HG03460 (cell line): ENCODE measurements at regions not wholly inside any gene's neighbourhood (a gene's known extent, or its start where the extent isn't known, plus 50 kb on each side); places are given as distances from the start of the nearest gene placed in this dataset.

Experiments
- ATAC-seq: cut with Tn5 transposase; IDR thresholded peaks from one replicate; pipeline ENCODE4 v1.9.1; 2021; ENCODE audit not compliant: unreplicated experiment

DNA sequence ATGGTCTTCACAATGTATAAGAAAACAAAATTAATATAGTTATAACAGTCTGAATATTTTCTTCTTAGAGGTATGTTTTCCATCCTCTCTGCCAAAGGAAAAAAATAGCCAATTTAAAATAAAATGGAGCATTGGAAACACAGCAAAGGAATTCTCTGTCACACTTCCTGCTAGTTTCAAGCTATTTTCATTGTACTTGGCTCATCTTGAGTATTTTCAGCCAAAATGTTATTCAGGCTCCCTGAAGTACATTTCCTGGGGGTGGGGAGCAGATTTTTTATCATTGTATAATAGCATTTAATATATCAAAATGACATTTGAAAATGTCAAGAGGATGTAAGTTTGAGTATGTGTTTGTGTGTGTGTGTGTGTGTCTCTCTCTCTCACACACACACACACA lies 463.6 kb upstream of the REG3G start:
- no peak for ATAC-seq

DNA sequence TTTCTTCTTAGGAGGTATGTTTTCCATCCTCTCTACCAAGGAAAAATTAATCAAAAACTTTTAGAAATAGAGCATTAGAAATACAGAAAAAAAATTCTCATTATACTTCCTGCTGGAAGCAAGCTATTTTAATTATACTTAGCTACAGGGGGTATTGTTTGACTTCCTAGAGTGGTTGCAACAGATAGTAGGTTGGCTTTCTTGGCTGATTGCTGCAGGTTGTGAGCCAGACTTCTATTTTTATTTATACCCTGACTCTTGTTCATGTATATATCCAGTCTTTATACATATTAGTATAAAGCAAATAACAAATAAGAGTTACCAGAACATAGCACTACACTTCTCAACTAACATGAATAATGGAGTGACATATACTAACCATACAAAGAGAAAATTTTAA lies 460.8 kb upstream of the REG3G start:
- ATAC-seq: no peak

- ATAC-seq: no peak
Measured at GRCh38 chr2:78568782-78569373, 456.6 kb upstream of the REG3G start.

- ATAC-seq: no peak
Measured at GRCh38 chr2:78576409-78576808, 449.1 kb upstream of the REG3G start.

- ATAC-seq: no peak
Measured at GRCh38 chr2:78585871-78586270, 439.6 kb upstream of the REG3G start.

DNA sequence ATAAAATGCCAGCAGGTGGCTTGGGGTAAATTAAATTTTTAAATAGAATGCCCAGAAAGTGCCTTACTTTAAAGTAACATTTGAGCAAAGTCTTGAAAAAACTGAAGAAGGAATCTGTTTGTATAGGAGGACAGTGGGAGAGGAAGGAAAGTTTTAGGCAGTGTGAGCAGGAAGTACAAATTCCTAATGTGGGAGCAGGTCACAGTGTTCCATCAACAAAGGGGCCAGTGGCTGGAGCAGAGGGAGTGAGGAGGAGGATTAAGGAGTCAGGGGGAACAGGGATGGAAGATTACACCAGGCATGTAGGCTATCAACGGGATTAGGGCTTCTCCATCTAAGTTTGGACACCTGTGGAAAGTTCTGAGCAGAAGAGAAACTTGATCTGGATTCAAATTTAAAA lies 439.2 kb upstream of the REG3G start:
- ATAC-seq: no peak

DNA sequence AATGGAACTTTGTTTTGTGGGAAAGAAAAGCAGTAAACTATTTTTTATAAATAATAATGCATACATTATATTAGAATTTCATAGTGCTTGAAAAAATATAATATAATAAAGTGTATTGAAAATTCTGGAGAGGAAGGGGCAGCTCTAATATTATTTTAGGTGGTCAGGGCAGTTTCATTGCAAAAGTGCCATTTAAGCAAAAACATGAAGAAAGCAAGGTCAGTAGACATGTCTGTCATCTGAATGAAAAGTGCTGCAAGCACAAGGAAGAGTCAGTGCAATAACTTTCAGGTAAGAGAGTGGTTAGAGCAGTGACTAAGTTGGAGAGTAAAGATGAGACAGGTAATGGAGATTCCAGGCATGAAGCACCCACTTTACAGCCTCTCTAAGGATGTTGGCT lies 435.6 kb upstream of the REG3G start:
- ATAC-seq: no peak

GRCh38 chr2:78592491-78592890 lies 433.0 kb upstream of the REG3G start:
- ATAC-seq: no peak

DNA sequence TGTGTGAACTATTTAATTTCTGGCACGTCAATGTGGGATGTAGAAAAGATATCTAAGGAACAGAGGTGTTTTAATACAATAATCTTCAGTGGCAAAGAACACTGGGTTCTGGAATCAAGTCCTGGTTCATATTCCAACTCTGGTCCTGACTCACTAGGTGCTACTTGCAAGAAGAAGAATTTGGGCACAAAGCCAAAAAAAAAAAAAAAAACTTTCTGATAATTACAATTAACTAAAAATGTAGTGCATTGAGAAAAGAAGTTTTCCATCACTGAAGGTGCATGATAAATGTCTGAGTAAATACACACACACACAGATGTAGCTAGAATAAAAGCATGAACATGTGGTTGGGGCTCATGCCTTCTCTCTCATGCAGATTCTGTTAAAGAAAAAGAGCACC lies 424.4 kb upstream of the REG3G start:
- no peak for ATAC-seq

GRCh38 chr2:78602862-78603261 lies 422.6 kb upstream of the REG3G start:
- ATAC-seq: no peak

DNA sequence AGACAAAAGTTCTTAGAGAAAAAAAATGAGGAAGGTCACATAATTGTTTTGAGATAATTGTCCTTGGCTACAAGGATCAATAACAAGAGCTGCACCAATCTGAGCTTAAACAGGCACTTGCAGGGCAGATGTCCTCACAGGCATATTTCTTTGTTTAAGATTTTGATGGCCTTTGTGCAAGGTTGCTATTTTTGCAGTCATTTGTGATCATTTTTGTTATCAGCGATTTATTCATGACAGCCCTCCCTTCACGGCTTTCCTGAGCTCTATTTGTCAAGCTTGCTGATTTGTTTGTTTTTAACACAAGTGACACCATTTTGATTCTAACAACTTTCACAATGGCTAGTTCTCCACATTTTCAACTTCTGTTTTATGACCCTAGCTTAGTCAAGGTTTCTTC lies 418.6 kb upstream of the REG3G start:
- ATAC-seq: no peak

DNA sequence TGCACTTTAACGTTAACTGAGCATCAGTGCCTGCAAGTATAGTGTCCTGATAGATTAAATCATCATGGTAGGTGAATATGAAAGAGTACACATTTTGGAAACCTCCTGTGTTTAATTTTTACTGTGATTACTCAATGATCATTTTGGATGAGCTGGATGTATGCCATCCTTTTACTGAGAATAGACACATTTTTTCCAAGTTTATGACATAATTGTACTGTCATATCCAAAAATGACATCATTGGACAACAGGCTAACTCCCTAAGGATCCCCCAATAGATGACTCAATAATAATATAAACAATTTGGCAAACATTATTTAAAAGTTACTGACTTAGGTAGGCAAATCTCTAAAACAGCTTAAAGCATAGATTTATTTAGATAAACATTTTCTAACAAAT lies 410.8 kb upstream of the REG3G start:
- ATAC-seq: no peak

DNA sequence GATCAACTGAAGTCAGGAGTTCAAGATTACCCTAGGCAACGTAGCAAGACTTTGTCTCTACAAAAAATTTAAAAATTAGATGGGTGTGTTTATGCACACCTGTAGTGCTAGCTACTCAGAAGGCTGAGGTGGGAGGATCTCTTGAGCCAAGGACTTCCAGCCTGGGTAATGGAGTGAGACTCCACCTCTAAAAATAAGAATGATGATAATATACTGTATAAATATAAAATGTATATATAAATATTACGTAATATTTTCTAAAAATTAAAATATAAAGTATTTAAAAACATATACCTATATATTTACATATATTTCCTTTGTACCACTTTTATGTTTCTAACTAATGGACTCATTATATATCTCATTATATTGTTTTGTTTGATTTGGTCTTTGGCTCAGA lies 409.5 kb upstream of the REG3G start:
- no peak for ATAC-seq

DNA sequence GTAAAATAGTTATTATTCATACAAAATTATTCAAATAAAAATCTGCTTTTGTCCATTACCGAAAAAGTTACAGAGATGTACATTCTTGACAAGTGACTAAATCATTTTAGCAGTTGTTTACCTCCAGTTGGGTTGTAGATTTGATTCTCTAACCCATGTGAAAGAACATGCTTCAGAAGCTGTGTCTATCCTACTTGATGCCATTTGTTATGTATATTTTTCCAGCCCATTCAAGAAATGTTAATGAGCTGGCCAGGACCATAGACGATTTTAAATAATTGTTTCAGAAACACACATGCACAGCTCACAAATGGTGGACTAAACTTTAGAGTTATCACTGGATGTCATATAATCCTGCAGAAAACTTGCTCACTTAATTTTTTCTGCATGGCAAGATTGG lies 391.1 kb upstream of the REG3G start:
- ATAC-seq: no peak

DNA sequence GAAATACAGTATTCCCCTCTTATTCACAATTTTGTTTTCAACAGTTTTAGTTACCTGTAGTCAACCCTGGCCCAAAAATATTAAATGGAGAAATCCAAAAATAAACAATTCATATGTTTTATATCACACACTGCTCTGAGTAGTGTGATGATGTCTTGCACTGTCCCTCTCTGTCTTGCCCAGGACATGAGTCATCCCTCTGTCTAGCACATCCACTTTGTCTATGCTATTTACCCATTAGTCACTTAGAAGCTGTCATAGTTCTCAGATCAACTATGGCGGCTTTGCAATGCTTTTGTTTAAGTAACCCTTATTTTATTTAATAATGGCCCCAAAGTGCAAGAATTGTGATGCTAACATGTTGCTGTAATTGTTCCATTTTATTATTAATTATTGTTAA lies 380.6 kb upstream of the REG3G start:
- ATAC-seq: no peak

DNA sequence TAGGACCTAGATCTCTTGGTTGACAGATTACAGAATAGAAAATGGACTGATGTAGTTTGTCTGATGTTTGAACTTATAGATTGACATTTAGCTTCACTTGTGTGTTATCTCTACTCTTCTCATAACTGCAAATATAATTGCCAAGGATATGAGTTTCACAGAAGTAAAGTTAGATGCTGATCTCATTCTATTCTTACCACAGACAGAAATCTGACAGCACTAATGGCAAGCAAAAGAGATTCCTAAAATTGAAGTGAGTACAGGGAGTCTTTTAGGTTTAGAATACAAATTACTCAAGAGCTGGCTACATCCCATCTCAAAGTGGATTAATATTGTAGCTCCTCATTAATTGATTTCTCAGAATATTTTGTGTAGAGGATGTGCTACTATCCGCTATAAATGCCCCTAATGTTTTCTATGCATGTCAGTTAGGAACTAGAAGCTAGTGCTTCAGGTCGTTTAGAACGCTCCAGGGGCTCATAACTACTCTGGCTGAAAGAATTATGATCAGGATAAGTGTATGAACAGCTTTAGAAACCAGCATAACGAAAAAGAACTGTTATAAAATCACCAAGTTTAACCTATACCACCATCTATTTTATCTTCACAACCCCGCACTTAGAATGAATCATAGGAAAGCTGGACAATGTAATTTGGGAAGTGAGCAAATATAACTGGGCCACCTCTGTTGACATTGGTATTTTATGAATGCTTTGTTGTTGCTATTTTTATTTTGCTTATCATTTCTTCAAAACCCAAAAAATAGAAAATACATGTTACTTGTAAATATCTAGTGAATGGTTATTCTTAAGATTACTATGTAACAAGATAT lies 378.8 kb upstream of the REG3G start:
- no peak for ATAC-seq

DNA sequence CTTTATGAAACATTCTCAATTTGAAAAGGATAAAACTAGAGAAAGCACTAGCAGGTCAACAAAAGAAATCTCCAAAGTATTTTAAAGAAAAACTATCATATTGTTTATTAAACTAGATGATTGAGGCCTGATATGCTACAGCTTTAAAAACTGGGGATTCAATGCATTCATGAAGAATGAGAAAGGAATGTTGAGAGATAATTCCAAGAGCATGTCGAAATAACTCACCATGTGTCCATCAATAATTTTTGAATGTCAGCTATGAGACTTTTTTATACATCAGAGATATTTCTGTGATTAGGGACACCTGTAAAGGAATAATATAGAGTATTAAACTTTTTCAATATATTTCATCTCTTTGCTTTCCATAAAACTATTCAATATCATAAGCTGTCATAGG lies 376.9 kb upstream of the REG3G start:
- no peak for ATAC-seq

GRCh38 chr2:78654941-78655340 lies 370.6 kb upstream of the REG3G start:
- ATAC-seq: no peak

DNA sequence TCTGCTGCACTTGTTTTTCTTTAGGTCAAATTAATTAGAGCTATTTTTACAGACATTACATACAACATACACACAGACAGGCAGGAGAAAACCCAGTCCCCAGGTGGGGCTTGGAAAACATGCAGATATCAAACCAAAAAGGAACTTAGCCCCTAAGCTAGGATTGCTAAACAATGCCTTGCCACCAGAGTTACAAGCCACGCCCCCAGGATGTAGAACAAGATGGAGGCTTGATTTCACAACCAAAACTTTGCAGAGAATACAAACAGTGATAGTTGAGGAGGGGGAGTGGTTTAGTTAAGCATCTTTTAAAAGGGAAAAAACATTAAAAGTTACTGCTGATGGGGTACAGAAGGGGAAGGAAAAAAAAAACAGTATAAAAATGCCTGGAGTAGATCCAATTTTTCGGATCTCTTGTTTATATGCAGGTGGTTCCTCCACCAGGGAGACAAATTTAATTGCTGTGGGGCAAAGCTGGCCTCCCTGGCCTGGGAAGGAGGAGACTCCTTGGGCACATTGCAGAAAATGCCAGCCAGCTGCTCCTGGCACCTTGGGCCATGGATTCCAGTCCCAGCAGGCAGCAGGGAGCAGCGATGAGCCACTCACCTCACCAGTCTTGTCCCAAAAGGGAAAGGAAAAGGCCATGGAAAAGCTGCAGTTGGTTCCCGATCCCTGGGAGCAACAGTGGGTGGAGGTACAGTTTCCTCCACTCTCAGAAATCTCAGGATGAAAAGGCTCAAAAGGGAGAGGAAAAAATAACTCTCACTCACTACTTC lies 348.4 kb upstream of the REG3G start:
- no peak for ATAC-seq

GRCh38 chr2:78677774-78678173 lies 347.7 kb upstream of the REG3G start:
- no peak for ATAC-seq

DNA sequence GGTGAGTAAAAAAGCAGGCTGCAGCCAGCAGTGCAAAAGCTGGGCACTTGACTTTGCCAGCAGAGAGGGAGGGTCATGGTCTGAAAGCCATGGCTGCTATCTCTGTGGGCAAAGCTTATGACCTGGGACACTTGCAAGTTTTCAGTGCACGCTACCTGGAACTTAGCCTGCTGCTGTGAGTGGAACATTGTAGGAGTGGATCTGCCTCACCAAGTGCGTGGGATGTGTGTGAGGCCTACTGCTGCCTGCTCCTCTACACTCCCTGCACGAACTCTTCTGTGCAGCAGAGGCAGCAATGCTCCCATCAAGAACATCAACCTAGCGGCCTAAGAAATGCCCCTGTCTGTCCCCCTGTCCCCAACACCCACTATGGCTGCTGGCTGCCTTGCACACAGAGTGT lies 344.1 kb upstream of the REG3G start:
- no peak for ATAC-seq

DNA sequence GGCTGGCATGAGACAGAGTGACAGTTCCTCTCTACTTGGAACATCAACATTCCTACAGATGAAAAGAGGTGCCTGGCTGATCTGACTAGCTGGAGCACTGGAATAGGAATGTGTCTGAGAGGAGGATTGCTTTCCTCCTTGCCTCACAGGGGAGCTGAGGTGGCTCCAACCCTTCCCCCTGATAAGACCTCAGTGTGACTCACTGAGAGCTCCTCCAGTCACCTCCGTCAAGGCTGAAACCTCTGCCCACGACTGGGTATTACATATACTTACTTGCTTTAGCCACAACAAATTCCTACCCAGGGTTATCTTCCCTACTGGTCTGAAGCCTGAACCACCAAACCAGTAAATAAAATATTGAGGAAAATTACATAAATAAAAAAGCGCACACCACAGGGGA lies 342.7 kb upstream of the REG3G start:
- ATAC-seq: no peak
